ENCODE measurements at regions not wholly inside any gene's neighbourhood (a gene's known extent, or its start where the extent isn't known, plus 50 kb on each side); places are given as distances from the start of the nearest gene placed in this dataset.

DNA sequence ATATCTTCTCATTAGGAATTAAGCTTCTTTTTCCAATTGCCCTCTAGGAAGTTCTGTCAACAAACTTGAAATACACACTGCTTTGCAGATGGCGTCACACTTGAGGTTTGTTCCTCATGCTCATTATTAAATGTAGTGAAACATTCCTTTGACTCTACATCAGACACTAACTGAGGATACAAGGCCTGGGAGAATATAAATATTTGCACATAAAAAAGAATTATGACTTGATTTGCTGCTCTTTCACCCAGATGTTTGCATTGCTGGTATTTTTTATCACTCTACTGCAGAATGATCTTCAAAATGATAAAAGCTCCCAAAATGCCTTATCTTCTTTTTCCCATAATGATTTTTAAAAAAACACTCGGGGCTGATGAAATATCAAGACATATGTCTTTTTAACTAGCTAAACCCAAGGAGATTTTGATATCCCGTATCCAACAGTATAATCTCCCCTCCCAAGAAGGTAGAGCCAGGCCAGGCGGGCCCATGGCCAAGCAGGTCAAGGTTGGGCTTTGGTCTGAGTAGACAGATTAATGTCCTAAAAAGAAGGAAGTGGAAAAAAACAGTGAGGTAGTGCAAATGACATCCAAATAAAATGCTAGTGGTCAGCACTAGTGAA, 264.6 kb downstream of the HHIPL2 start:
- TF ChIP-seq, protein P1, sequence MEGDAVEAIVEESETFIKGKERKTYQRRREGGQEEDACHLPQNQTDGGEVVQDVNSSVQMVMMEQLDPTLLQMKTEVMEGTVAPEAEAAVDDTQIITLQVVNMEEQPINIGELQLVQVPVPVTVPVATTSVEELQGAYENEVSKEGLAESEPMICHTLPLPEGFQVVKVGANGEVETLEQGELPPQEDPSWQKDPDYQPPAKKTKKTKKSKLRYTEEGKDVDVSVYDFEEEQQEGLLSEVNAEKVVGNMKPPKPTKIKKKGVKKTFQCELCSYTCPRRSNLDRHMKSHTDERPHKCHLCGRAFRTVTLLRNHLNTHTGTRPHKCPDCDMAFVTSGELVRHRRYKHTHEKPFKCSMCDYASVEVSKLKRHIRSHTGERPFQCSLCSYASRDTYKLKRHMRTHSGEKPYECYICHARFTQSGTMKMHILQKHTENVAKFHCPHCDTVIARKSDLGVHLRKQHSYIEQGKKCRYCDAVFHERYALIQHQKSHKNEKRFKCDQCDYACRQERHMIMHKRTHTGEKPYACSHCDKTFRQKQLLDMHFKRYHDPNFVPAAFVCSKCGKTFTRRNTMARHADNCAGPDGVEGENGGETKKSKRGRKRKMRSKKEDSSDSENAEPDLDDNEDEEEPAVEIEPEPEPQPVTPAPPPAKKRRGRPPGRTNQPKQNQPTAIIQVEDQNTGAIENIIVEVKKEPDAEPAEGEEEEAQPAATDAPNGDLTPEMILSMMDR (IDR thresholded peaks at IDR 0.05): no peak
- no peak overlapping the region for H3K4me3 ChIP-seq
- no peak overlapping the region for H3K27ac ChIP-seq
- DNase-seq (ENCODE audit: low spot score): no peak

DNA sequence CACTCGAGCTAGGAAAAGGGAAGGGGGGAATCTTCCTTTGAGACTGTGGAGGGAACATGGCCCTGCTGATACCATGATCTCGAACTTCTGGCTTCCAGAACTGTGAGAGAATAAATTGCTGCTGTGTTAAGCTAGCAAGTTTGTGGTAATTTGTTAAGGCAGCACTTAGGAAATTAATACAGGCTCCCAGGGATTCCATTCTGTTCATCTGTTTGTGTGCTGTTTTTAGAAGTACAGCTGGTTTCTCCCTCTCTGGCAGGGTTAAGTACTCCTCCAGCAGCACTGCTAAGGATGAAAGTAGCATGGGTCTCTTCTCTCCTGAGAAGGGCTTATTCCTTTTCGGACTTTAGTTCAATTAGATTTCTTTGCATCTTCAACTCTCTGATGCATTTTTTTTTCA, 268.3 kb downstream of the HHIPL2 start:
- Histone ChIP-seq H3K4me3 (no peak overlapping the region), H3K27ac (no peak overlapping the region)
- TF ChIP-seq, protein P1 (IDR thresholded peaks at IDR 0.05): no peak
- DNase-seq (ENCODE audit: low spot score): no peak

DNA sequence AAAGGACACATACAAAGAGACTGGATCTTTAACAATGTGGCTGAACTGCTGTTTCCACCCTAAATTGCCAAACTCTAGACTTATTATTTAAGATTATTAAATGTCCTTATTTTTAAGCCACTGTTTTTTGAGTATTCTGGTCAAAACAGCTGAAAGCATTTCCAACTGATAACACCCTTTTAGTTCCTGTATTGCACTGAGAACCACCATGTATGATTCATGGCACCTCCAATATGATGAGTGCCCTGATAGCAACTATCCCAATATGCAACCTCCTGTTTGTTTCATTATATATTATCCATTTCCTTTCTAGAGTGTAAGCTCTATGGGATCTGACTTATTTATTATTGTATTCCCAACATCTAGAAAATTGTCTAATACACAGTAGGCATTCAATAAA, 269.4 kb downstream of the HHIPL2 start:
- Histone ChIP-seq H3K4me3 (no peak overlapping the region), H3K27ac (no peak overlapping the region)
- DNase-seq (ENCODE audit: low spot score): no peak
- TF ChIP-seq, protein P1 (IDR thresholded peaks at IDR 0.05): no peak

DNA sequence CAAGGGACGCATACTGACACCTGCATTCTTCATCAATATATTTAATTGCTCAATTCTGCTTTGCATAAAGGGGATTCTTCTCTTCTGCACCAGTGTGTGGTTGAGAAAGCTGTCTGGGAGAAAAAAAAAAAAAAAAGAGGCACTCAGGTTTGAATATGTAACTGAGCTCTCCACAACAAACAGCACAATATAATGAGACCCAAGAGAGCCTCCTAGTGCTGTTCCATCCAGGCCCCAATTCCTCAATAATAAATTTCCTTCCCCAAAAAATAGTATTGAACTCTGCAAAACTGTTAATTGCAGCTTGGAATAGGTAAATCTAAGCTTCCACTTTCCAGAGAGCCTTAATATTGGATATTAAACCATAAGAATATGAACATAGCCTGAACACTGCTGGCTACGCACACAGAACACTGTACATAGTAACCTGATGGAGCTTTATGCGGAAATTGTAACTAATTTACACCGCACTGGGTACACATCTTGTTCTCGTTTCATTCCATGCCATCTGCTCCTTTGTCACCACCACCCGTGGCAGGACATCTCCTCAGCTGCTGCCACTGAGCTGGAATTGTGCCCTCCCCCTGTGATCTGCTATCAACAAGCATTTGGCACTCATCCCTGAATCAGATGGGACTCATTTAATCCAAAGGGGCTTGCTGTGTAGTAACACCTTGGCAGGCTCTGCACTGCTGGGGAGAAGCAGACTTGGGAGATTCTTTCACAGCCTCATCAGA, 272.0 kb downstream of the HHIPL2 start:
- Histone ChIP-seq H3K27ac (no peak overlapping the region), H3K4me3 (no peak overlapping the region)
- TF ChIP-seq, protein P1 (IDR thresholded peaks at IDR 0.05): no peak
- no peak for DNase-seq (ENCODE audit: low spot score)

DNA sequence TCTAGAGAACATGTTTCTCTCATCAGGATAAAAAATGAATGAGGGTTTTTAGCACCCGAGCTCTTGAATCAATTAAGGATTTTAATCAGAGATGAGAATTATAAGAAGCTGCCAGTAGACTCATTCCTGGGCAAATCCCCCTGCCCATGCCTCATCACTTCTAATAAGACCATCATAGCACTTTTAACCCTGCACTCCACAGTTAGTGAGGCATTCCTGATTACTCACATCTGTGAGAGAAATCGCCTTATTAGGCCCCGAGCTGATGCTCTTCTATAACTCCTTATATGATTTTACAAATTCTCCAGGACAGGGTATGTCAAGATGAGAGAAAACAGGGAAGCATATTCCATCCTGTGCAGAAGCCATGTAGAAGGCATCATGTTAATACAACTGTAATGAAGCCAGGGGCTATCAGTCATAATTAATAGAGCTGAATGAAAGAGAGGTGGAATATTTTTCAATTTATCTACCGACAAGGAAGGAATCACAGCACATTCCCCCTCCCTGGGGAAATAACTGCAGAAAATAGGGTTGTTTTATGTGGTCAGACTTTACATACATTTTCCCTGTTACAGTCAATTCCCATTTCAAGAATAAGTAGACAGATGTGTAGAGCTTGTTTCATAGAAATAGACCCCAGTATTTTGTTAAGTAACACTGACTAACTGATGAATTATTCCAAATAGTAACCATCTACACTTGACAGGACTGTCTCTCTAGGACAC, 272.7 kb downstream of the HHIPL2 start:
- DNase-seq (ENCODE audit: low spot score): no peak
- Histone ChIP-seq H3K4me3 (no peak overlapping the region), H3K27ac (no peak overlapping the region)
- TF ChIP-seq, protein P1 (IDR thresholded peaks at IDR 0.05): no peak

DNA sequence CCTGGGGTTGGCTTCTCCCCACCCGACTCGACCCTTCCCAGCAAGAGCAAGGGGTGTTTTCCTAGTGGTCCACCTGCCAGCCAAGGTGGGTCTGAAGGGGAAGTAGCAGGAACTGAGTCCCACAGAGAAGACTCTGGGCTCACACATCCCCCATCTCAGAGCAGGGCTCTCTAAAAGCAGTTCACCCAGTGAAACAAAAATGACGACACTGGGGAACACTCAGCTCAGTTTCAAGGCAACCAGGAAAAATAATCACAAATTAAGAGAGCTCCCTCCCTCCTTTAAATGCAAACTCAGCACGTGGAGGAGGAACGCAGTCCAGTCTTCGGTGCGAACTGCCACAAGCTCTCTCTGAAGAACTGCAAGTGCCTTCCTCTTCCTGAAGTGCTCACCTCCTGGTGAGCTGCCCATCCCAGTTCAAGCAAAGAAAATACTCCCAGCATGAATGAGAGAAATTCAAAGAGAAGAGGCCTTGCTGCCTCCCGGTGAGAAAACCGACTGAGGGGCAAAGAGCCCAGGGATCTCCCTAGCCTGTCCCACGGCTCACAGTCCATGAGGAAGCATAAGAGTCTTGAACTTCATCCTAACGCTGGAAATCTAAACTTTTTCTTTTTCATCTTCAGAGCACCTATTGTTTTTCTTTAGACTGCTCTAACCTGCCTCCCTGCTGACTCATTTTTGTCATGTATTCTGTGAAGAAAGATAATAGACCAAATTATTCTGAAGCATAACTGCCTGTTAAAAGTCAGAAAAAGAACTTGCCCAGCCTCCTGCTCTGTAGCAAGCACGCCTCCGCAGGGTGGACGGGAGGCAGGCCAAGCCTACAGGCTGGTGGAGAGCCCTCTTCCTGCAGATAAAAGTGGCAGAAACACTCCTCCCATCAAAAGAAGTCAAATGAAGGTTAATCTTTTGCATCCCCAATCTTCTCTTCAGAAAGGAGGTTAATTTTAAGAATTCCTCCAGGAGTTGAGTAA, 281.4 kb downstream of the HHIPL2 start:
- TF ChIP-seq, protein P1 (IDR thresholded peaks at IDR 0.05): no peak
- no peak for DNase-seq (ENCODE audit: low spot score)
- Histone ChIP-seq H3K27ac (no peak overlapping the region), H3K4me3 (no peak overlapping the region)

All from coronary artery (tissue), 2 donors.